ENCODE measurements at regions not wholly inside any gene's neighbourhood (a gene's known extent, or its start where the extent isn't known, plus 50 kb on each side); places are given as distances from the start of the nearest gene placed in this dataset.

DNA sequence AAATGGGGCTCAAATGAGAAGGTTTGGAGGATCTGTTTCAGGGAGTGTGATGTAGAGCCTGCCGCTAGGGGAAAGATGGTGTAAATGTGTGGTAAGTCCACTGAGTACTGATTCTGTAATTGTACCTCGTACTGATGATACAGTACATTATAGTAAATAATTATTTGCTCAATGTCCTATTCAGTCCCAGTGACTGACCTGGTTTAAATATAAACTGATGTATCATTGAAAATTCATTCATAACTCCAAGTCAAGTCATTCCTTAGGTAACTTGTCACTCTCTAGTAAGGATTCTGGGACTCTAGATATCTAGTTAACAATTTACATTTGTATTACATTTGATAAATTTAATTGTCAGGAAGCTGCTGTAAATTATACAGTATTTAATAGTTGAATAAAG lies 667.3 kb downstream of the DTWD2 start:
- DNase-seq (ENCODE audit: low read depth) = no peak
- TF ChIP-seq, protein P1, sequence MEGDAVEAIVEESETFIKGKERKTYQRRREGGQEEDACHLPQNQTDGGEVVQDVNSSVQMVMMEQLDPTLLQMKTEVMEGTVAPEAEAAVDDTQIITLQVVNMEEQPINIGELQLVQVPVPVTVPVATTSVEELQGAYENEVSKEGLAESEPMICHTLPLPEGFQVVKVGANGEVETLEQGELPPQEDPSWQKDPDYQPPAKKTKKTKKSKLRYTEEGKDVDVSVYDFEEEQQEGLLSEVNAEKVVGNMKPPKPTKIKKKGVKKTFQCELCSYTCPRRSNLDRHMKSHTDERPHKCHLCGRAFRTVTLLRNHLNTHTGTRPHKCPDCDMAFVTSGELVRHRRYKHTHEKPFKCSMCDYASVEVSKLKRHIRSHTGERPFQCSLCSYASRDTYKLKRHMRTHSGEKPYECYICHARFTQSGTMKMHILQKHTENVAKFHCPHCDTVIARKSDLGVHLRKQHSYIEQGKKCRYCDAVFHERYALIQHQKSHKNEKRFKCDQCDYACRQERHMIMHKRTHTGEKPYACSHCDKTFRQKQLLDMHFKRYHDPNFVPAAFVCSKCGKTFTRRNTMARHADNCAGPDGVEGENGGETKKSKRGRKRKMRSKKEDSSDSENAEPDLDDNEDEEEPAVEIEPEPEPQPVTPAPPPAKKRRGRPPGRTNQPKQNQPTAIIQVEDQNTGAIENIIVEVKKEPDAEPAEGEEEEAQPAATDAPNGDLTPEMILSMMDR (IDR thresholded peaks at IDR 0.05; ENCODE audit: insufficient read depth, low read length, severe bottlenecking) = no peak
- Histone ChIP-seq H3K27me3 (ENCODE audit: control insufficient read depth, insufficient read depth, low read length) (no peaks in the 10 kb centered on the region), H3K36me3 (ENCODE audit: control insufficient read depth, insufficient read depth, low read length) (no peaks in the 10 kb centered on the region), H3K4me3 (ENCODE audit: low read depth, low read length) (no peak overlapping the region)
- no peak for FAIRE-seq

GRCh38 chr5:118320121-118320520 lies 668.2 kb downstream of the DTWD2 start:
- no peak for DNase-seq (ENCODE audit: low read depth)
- FAIRE-seq = no peak
- Histone ChIP-seq H3K27me3 (ENCODE audit: control insufficient read depth, insufficient read depth, low read length) (no peaks in the 10 kb centered on the region), H3K4me3 (ENCODE audit: low read depth, low read length) (no peak overlapping the region), H3K36me3 (ENCODE audit: control insufficient read depth, insufficient read depth, low read length) (no peaks in the 10 kb centered on the region)
- TF ChIP-seq, protein P1 (IDR thresholded peaks at IDR 0.05; ENCODE audit: insufficient read depth, low read length, severe bottlenecking) = no peak

DNA sequence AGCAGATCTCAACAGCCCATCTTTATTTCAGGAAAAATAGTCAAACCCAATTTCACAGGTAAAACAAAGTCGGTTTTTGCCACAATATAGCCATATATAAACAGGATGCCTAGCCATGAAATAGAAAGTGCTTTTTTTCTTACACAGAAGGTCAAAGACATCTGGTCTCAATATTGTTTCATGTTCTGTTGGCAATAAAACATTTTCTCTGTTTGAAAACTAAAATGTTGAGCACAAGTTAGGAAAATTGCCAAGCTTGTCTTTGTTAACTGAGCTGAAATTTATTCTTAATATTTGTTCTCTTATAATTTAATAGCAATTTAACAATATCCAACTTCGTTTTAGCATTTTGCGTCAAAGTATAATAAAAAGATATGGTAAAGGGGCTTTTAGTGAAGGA lies 673.4 kb downstream of the DTWD2 start:
- H3K36me3 ChIP-seq (ENCODE audit: control insufficient read depth, insufficient read depth, low read length) = no peaks in the 10 kb centered on the region
- no peak for FAIRE-seq
- TF ChIP-seq, protein P1 (IDR thresholded peaks at IDR 0.05; ENCODE audit: insufficient read depth, low read length, severe bottlenecking) = no peak
- H3K27me3 ChIP-seq (ENCODE audit: control insufficient read depth, insufficient read depth, low read length) = no peaks in the 10 kb centered on the region
- H3K4me3 ChIP-seq (ENCODE audit: low read depth, low read length) = no peak overlapping the region
- DNase-seq (ENCODE audit: low read depth) = no peak

- no peak for DNase-seq (ENCODE audit: low read depth)
Measured at GRCh38 chr5:118311103-118311819, 677.1 kb downstream of the DTWD2 start.

GRCh38 chr5:118310401-118310800 lies 677.9 kb downstream of the DTWD2 start:
- DNase-seq (ENCODE audit: low read depth) = no peak
- FAIRE-seq = no peak
- H3K27me3 ChIP-seq (ENCODE audit: control insufficient read depth, insufficient read depth, low read length) = no peaks in the 10 kb centered on the region

More at GRCh38 chr5:118311103-118311819, 677.1 kb downstream of the DTWD2 start:
- TF ChIP-seq, protein P1 (IDR thresholded peaks at IDR 0.05; ENCODE audit: insufficient read depth, low read length, severe bottlenecking) = no peak
- H3K4me3 ChIP-seq (ENCODE audit: low read depth, low read length) = no peak overlapping the region
- no peaks in the 10 kb centered on the region for H3K36me3 ChIP-seq (ENCODE audit: control insufficient read depth, insufficient read depth, low read length)
- no peak for FAIRE-seq
- H3K27me3 ChIP-seq (ENCODE audit: control insufficient read depth, insufficient read depth, low read length) = no peaks in the 10 kb centered on the region

More at GRCh38 chr5:118310401-118310800, 677.9 kb downstream of the DTWD2 start:
- TF ChIP-seq, protein P1 (IDR thresholded peaks at IDR 0.05; ENCODE audit: insufficient read depth, low read length, severe bottlenecking) = no peak
- no peaks in the 10 kb centered on the region for H3K36me3 ChIP-seq (ENCODE audit: control insufficient read depth, insufficient read depth, low read length)
- H3K4me3 ChIP-seq (ENCODE audit: low read depth, low read length) = no peak overlapping the region

Data from bronchial epithelial cell (primary cell).